ENCODE measurements at regions not wholly inside any gene's neighbourhood (a gene's known extent, or its start where the extent isn't known, plus 50 kb on each side); places are given as distances from the start of the nearest gene placed in this dataset.

DNA sequence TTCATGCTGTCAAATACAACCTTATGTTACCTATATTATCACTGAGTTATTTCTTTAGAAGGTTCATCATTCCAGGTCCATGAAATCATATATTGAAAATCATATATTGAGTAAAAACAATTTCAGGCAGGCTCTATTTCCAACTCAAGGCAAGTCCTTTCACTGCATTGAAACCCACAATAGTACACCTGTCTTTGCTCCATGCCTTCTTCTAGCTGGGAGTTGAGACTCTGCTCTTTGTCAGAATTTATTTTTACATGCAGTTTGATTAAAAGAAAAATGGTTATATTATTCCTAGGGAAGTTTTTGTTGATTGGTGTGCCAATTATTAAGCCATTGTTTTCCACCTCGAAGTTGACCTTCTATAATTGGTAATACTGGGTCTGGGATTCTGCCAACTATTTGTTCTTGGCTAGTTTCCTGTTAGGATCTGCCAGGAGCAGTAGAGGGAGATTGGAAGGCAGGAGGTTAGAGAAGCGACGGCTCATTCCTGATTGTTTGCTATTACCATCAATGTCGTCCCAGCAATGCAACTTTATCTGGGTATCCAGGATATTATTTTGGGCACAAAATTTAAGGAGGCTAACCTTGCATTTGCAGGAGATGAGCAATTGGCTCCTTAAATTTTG is 79.5 kb upstream of the MIS18BP1 start:
- Histone ChIP-seq H3K4me3 (IDR thresholded peaks at IDR 0.05; ENCODE audit: insufficient read depth, low read depth, low read length) (no peak overlapping the region), H3K27ac (no peak overlapping the region)
- no peak for TF ChIP-seq CTCF (conservative IDR thresholded peaks at IDR 0.05; ENCODE audit: low read depth, low read length)

GRCh38 chr14:45308745-45309397 is 55.9 kb upstream of the MIS18BP1 start:
- Histone ChIP-seq H2AFZ (ENCODE audit: low read depth) (no peak overlapping the region), H4K20me1 (ENCODE audit: insufficient read depth) (no peaks in the 10 kb centered on the region), H3K36me3 (ENCODE audit: insufficient read depth) (no peaks in the 10 kb centered on the region), H3K79me2 (ENCODE audit: insufficient read depth, low read depth) (no peaks in the 10 kb centered on the region), H3K4me1 (ENCODE audit: low read depth, poor library complexity, severe bottlenecking) (no peaks in the 10 kb centered on the region), H3K27ac (no peak overlapping the region), H3K4me2 (no peak overlapping the region), H3K9ac (no peak overlapping the region), H3K4me3 (IDR thresholded peaks at IDR 0.05; ENCODE audit: insufficient read depth, low read depth, low read length) (no peak overlapping the region), H3K27me3 (ENCODE audit: insufficient read depth, low read depth) (no peaks in the 10 kb centered on the region)
- no peak for TF ChIP-seq CTCF (conservative IDR thresholded peaks at IDR 0.05; ENCODE audit: low read depth, low read length)

More for the DNA sequence above, 79.5 kb upstream of the MIS18BP1 start:
- Histone ChIP-seq H2AFZ (ENCODE audit: low read depth) (no peak overlapping the region), H3K4me1 (ENCODE audit: low read depth, poor library complexity, severe bottlenecking) (no peaks in the 10 kb centered on the region), H3K36me3 (ENCODE audit: insufficient read depth) (no peaks in the 10 kb centered on the region), H3K27me3 (ENCODE audit: insufficient read depth, low read depth) (no peaks in the 10 kb centered on the region), H3K4me2 (no peak overlapping the region), H3K9ac (no peak overlapping the region), H4K20me1 (ENCODE audit: insufficient read depth) (no peaks in the 10 kb centered on the region), H3K79me2 (ENCODE audit: insufficient read depth, low read depth) (no peaks in the 10 kb centered on the region)
